ENCODE measurements at regions not wholly inside any gene's neighbourhood (a gene's known extent, or its start where the extent isn't known, plus 50 kb on each side); places are given as distances from the start of the nearest gene placed in this dataset.

DNA sequence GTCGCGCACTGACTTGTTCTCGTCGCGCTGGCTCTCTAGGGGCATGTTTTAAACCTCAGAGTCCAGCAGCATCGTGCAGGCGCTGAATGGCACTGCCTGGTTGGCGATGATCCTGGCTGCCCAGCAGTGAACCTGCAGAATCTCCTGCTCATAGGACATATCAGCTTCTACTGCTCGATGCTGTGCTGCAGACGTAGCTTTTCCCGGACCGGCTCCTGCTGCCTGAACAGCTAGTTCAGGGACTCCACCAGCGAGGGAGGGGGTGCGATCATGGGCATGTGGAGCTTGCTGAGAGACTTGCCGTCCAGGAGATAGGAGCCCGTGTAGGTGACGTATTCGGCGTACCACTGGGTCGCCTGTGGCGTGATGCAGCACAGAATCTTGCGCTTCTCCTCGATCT lies 890.0 kb upstream of the LRRTM1 start:
- TF ChIP-seq TAF1 (IDR thresholded peaks at IDR 0.05; ENCODE audit: low read depth) (no peak), ZBTB7A (IDR thresholded peaks at IDR 0.05; ENCODE audit: low read depth) (no peak), EP300 (IDR thresholded peaks at IDR 0.05; ENCODE audit: borderline replicate concordance) (no peak), TCF12 (IDR thresholded peaks at IDR 0.05; ENCODE audit: low read depth) (no peak)
